ENCODE measurements at regions not wholly inside any gene's neighbourhood (a gene's known extent, or its start where the extent isn't known, plus 50 kb on each side); places are given as distances from the start of the nearest gene placed in this dataset.

GRCh38 chr2:102078773-102079172 is 63.8 kb upstream of the IL1R1 start:
- no peak for DNase-seq

- DNase-seq, result peak in 1 of 2 donors; percentile 37
These were observed 61.9 kb upstream of the IL1R1 start for GRCh38 chr2:102080451-102081242.

- no peak for DNase-seq
These were observed 61.4 kb upstream of the IL1R1 start for GRCh38 chr2:102081243-102081522.

GRCh38 chr2:102081606-102082005 is 60.9 kb upstream of the IL1R1 start:
- DNase-seq, result no peak

- DNase-seq, result peak; percentile 64 to 92
These were observed 59.8 kb upstream of the IL1R1 start for GRCh38 chr2:102082571-102083392.

GRCh38 chr2:102083393-102083703 is 59.2 kb upstream of the IL1R1 start:
- no peak for DNase-seq

- DNase-seq, result no peak
These were observed 57.9 kb upstream of the IL1R1 start for GRCh38 chr2:102084651-102085050.

GRCh38 chr2:102085238-102085637 is 57.3 kb upstream of the IL1R1 start:
- no peak for DNase-seq

GRCh38 chr2:102086150-102086872 is 56.2 kb upstream of the IL1R1 start:
- DNase-seq, result no peak

- no peak for DNase-seq
These were observed 51.4 kb upstream of the IL1R1 start for GRCh38 chr2:102091121-102091520.

GRCh38 chr2:102091908-102092307 is 50.6 kb upstream of the IL1R1 start:
- DNase-seq, result no peak

GRCh38 chr2:102092535-102092934 is 50.0 kb upstream of the IL1R1 start:
- no peak for DNase-seq
